Fibroblast of villous mesenchyme (primary cell): ENCODE measurements at regions not wholly inside any gene's neighbourhood (a gene's known extent, or its start where the extent isn't known, plus 50 kb on each side); places are given as distances from the start of the nearest gene placed in this dataset.
"Not testable (repeated sequence)": the region's sequence is repeated elsewhere in the genome, so short reads cannot be mapped to it uniquely, and the experiment has no call there.

ENCODE experiments used
- DNase-seq: peaks from one replicate; pipeline ENCODE4 v3.0.0-alpha.2; 2010; ENCODE audit warnings: low read depth
- H3K4me3 ChIP-seq: 2 replicates; pipeline ENCODE4 v1.5.1; 2011; ENCODE audit warnings: low read depth, mild to moderate bottlenecking, low read length
- TF ChIP-seq, protein P1 (sequence below): IDR thresholded peaks from 2 replicates; pipeline ENCODE4 v1.5.1; 2012; ENCODE audit warnings: low read depth, mild to moderate bottlenecking, low read length; ENCODE audit not compliant: insufficient read depth

- TF ChIP-seq, protein P1, sequence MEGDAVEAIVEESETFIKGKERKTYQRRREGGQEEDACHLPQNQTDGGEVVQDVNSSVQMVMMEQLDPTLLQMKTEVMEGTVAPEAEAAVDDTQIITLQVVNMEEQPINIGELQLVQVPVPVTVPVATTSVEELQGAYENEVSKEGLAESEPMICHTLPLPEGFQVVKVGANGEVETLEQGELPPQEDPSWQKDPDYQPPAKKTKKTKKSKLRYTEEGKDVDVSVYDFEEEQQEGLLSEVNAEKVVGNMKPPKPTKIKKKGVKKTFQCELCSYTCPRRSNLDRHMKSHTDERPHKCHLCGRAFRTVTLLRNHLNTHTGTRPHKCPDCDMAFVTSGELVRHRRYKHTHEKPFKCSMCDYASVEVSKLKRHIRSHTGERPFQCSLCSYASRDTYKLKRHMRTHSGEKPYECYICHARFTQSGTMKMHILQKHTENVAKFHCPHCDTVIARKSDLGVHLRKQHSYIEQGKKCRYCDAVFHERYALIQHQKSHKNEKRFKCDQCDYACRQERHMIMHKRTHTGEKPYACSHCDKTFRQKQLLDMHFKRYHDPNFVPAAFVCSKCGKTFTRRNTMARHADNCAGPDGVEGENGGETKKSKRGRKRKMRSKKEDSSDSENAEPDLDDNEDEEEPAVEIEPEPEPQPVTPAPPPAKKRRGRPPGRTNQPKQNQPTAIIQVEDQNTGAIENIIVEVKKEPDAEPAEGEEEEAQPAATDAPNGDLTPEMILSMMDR: peak; percentile 6
- peak; percentile 27 for DNase-seq
- not testable (repeated sequence) for H3K4me3 ChIP-seq
Measured at GRCh38 chr1:144045751-144046546, 74.2 kb upstream of the FAM72C start.

- not testable (repeated sequence) for DNase-seq, H3K4me3 ChIP-seq
Measured at GRCh38 chr1:144042251-144042650, 70.5 kb upstream of the FAM72C start.

GRCh38 chr1:144040293-144040692 is 68.5 kb upstream of the FAM72C start:
- H3K4me3 ChIP-seq, DNase-seq: not testable (repeated sequence)

DNA sequence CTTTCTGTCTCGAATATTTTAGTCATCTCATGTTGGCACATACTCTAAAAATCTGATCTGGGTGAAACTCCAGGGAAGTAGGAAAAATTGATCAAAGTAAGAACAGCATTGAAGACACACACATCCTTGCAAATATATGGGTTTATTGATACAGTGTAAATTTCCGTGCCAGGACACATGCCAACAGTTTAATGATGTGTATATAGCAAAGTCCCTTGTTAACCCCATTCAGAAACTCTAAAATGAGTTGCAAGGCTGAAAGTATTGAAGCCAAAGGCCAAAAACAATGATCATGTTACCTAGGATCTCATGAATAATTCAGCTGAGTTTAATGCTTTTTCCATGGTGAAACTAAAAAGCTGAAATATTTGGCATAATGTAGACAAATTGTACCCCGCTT is 62.3 kb upstream of the FAM72C start:
- H3K4me3 ChIP-seq, DNase-seq: not testable (repeated sequence)

DNA sequence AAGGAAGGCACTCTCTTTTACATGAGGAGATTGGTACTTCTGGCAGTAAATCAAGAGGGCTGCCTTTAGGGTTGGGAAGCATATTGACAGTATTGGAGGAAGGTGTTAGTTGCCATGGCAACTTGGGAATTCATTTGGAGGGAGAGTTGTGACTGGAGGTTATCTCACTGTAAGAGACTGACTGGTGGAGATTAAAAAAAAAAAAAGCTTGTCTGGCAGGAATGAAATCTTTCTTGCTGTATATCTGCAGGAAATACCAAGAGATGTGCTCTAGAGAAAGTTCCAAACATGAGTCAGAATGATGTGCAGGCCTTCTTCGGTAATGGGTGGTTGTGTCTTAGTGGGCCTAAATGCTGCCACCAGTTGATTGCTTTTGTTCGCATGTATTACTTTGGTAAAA is 59.8 kb upstream of the FAM72C start:
- DNase-seq, H3K4me3 ChIP-seq: not testable (repeated sequence)

- not testable (repeated sequence) for H3K4me3 ChIP-seq, DNase-seq
Measured at GRCh38 chr1:144026022-144026421, 54.2 kb upstream of the FAM72C start.

DNA sequence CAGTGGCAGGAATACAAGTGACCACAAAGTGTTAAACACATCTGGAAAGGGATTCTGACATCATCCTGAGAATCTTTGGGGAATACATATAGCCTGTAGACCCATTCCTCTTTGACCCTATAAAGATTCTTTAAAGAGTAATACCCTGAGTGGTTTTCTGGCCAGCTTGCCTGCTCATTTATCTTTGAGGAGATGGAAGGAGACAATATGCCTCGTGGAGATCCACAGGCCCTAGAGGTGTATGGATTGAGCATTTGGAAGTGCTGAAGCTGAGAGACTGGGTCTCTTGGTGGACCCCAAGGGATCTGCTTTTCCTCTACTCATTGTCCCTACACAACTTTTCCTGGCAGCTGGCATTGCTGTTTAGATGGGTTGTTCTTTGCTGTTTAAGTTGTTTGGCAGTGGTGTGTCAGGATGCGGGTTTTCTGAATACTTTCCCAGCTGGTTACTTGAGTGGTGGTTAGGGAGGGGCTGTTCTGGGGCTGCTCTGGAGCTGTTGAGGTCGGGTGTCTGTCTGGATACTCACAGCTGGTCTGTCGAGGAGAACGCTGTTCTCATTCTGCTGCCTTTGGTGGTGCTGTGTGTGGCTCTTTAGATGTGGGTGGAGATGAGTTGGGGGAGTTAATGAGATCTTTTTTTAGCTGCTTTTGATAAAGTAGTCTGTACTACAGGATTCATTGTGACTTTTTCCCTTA is 50.1 kb upstream of the FAM72C start:
- DNase-seq: not testable (repeated sequence)

More for the DNA sequence above, 50.1 kb upstream of the FAM72C start:
- not testable (repeated sequence) for H3K4me3 ChIP-seq
